Activated CD4-positive, CD25-positive, alpha-beta regulatory T cell treated with anti-CD3 and anti-CD28 coated beads, Interleukin-2, amount 50 U/mL, for 24 hours (primary cell): ENCODE measurements at regions not wholly inside any gene's neighbourhood (a gene's known extent, or its start where the extent isn't known, plus 50 kb on each side); places are given as distances from the start of the nearest gene placed in this dataset.

Source experiments
- ATAC-seq, 2 donors: fragments of 150-1000 bp; cut with Tn5 transposase; one replicate each; pipeline ENCODE4 v1.10.0; 2021; ENCODE audit warnings: mild to moderate bottlenecking in 1 of 2, moderate library complexity in 1 of 2

DNA sequence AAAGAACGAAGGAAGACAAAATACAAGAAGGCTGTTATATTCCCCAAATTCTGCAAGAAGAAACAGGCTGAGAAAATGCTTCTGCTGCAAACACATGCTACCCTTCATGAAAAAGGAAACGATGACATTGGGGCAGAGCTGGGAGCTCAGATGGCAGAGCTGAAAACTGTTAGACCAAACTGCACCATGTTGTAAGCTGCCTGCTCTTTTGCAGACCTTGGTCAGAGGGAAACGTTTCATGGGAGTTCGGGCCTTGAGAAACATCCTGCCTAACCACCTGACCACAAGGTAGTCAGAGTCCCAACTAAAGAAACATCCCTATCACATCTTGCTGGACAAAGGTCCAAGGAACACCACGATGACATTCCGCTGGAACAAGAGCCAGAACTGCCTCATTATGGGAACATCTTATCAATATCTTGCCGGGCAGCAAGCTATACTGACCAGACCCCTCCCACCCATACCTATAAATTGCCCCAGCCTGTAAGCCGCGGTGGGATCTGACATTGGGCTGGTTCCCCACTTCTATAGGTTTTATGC is 110.7 kb upstream of the CTSC start:
- no peak for ATAC-seq

DNA sequence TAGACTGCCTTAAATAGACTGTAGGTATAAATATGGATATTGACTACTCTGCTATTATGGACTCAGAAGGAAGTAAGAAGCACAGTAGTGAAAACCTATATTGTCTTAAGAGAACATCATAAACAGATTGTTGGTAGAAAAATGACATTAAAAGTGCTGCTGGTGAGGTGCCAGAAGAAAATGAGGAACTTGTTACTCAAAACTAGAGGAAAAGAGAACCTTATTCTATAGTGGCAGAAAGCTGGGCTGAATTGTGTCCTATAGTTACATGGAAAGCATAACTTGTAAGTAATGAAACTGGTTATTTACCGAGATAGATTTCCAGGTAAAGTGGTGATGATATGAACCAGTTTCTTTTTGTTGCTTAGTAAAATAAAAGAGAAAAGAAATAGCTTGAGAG is 109.7 kb upstream of the CTSC start:
- ATAC-seq: no peak

DNA sequence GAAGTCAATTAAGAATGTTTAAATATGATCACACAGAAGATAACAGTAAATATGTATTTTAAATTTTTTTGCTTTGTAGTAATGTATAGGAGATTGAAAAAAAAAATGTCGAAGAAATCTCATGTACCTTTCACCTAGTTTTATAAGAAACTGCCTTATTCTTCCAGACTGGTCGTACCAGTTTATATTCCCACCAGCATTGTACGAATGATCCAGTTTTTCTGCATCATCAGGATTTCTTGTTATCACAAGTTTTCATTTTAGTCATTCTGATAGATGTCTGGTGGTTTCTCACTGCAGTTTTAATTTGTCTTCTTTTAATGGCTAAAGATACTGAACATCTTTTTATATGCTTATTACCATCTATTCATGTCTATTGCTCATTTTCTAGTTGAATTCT is 101.8 kb upstream of the CTSC start:
- ATAC-seq: no peak

DNA sequence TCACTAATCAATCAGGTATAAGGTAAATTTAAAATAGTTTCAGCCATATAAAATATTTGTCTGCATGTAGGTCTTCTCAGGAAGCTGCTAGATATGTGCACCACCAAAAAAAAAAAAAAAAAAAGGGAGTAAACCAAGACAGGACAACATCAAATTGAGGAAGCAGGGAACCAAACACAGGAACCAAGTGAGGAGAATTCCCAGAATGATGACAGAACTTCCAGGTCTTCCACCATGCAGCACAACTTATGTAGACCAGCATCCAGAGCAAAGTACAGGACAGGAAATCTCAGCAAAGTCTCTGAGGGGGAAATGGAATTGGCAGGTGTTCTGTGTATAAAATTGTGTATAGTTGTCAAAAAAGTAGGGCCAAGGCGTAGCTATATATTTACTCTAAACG is 101.2 kb upstream of the CTSC start:
- no peak for ATAC-seq

- ATAC-seq: no peak
Observed at GRCh38 chr11:88435415-88435814, 97.9 kb upstream of the CTSC start.

GRCh38 chr11:88434333-88434976 is 96.9 kb upstream of the CTSC start:
- no peak for ATAC-seq

DNA sequence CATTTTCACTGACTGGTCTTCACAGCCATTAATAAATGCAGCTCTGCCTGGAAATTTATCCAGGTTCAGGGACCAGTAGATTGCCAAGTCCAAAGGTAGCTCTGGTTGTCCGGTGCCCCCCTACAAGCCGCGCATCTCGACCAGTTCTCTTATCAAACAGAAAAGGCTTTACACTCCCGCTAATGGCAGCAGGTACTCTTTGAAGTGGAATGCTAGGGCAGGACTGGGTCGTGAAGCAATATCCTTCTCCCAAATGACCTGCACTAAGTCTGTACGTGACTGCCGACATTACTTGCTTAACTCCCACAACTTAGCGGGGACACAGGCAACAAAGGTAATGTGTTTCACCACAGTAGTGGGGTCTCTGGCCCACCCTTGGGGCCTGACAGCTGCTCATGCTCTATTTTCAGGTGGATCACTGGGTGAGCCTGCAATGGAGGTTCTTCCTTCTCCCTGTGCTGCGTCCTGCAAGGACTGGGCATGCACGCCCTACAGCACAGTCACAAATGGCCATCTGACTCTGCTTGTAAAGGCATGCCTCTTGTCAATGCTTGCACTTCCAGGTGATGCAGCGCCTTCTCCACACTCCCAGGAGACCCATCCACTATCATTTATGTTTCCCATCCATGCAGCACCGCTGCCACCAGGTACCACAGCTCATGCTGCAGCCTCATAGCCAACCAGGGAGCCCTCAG is 96.1 kb upstream of the CTSC start:
- ATAC-seq: no peak

DNA sequence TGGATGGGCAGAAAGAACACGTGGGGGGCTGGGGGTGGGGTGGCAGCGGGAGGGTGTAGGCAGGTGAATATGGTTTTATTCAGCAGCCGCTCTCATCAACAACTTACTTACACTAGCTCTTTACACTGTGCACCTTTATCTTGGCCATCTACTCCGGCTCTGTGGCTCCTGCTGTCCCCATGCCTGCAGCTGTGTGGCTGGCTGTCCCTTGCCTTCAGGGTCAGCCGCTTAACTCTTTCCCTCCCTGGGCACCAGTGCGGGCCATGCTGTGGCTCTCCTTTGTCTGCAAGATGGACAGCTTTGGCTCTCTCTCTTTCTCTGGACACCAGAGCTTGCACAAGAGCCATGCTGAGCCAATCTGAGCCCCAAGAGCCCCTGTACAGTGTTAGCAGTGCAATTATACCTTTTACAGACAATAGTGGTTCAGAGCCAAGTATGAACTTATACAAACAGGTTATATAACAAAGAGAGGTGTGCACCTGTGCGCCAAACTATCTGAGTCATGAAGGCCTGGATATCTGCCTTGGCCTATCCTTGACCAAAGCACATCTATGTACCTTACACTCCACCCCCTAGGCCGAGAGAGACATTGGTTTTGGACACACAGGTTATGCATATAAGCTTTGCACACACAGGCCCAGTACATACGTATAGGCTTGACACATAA is 94.3 kb upstream of the CTSC start:
- no peak for ATAC-seq

DNA sequence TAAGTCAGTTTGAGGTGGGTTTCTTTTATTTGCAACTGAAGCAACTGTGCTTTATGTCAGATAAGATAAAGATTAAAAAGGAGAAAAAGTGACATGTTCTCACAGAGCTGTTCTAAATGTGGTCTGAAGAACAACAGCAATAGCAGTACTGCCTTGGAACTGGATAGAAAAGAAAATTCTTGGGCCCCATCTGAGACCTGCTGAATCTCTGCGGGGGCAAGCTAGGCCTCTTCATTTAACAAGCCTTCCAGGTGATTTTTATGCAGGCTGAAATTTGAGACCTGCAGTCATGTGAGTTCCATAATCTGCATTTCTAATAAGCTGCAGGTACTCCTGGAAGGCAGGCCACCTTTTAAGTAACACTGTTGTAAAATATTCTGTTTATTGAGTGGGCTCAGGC is 91.4 kb upstream of the CTSC start:
- no peak for ATAC-seq

GRCh38 chr11:88427719-88428118 is 90.2 kb upstream of the CTSC start:
- no peak for ATAC-seq

- ATAC-seq: no peak
Observed at GRCh38 chr11:88424881-88425280, 87.3 kb upstream of the CTSC start.

- ATAC-seq: peak; percentile 94 to 96
Observed at GRCh38 chr11:88421530-88421929, 84.0 kb upstream of the CTSC start.

- no peak for ATAC-seq
Observed at GRCh38 chr11:88420165-88420791, 82.7 kb upstream of the CTSC start.

GRCh38 chr11:88418508-88418907 is 81.0 kb upstream of the CTSC start:
- ATAC-seq: no peak

DNA sequence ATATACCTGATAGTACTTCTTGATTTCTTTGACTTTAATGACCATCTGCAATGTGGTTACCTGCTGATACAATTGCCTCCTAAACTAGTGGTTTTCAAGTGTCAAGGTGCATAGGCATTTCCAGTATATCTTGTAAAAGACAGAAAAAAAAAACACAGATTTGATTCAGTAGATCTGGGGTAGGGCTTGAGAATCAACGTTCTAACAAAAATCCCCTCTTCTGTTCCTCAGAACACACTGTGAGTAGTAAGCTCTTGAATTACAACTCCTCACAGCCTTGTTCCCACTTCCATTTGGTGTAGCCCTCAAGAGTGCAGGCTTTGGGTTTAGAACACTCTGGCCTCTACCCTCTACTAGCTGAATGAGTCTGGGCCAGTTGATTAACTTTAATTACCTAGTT is 78.0 kb upstream of the CTSC start:
- no peak for ATAC-seq

DNA sequence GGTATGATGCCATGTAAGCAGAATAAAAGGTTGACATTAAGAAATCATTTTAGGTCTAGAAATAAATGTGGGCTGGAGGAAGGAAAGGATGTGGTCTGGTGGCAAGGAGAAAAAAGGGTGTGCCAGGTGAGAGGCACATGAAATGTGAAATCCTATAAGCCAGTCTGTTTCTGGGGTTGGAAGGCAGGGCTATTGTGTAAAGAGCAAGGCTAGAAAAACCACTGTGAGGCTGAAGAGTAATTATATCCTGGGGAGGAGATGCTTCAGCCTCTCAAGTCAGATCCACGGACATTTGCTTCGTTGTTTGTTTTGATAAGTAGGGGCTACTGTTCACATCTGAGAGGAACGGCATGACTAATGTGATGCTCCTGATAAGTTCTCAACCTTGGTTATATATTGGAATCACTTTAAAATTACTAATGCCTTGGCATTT is 77.5 kb upstream of the CTSC start:
- peak; percentile 29 to 48 for ATAC-seq

DNA sequence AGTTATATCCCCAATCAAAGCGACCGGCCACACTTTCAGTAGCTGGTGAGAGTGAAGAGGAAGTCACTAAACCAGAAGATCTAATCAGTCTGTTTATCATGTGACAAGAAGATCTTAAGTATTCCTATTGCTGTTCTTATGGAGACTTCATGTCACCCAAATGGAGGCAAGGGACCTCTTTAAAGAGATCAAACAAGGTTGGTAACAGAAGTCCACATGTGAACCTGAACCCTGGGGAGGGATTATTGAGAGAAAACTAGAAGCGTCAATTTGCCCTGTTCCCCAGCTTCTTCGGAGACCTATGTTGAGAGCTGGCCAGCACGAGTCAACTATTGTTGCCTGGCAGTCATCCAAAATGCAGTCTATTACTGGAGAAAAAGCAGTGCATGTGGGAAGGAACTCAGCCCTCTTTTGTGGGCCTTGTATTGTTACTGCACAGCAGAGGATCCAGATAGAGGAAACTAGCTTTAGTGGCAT is 76.9 kb upstream of the CTSC start:
- ATAC-seq: peak in 1 of 2 donors; percentile 50

- ATAC-seq: peak; percentile 63 to 72
Observed at GRCh38 chr11:88411265-88411664, 73.7 kb upstream of the CTSC start.

- no peak for ATAC-seq
Observed at GRCh38 chr11:88410656-88411055, 73.1 kb upstream of the CTSC start.

GRCh38 chr11:88410056-88410455 is 72.5 kb upstream of the CTSC start:
- ATAC-seq: no peak

DNA sequence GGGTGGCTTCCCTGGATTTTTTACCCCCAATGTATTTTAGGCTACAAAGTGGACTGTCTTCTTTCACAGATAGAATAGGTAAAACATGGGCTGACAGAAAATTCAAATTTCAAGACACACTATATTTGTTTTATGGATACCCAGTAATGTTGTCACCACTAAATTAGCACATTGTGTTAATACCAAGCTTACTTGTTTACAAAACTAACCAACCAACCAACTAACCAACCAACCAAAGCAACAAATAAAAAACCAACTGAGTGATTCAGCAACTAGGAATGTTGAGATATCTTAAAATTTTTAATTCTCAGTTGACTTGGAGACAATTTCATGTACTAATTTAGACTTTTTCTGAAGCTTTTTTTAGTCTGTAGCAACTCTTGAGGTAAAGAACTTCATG is 69.3 kb upstream of the CTSC start:
- ATAC-seq: no peak

- no peak for ATAC-seq
Observed at GRCh38 chr11:88405853-88406252, 68.3 kb upstream of the CTSC start.
